NCI-H510A treated with DMSO at 0.1 percent for 48 hours (cell line): ENCODE measurements at regions not wholly inside any gene's neighbourhood (a gene's known extent, or its start where the extent isn't known, plus 50 kb on each side); places are given as distances from the start of the nearest gene placed in this dataset.
"Not testable (repeated sequence)": the region's sequence is repeated elsewhere in the genome, so short reads cannot be mapped to it uniquely, and the experiment has no call there.

Experiments used
- DNase-seq: peaks from one replicate; lab custom pipeline; 2025; lab: John Stamatoyannopoulos, UW

DNA sequence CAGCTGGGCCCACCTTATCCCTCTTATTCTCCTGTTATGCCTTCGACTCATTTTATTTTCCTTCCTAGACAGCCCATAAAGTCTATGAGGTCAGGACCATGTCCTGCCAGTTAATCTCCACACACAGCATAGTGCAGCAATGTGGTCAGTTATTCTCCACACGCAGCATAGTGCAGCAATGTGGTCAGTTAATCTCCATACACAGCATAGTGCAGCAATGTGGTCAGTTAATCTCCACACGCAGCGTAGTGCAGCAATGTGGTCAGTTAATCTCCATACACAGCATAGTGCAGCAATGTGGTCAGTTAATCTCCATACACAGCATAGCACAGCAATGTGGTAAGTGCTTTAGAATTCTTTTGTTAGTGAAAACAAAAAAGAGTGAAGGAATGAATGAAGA is 77.8 kb downstream of the TEX36 start:
- no peak for DNase-seq

DNA sequence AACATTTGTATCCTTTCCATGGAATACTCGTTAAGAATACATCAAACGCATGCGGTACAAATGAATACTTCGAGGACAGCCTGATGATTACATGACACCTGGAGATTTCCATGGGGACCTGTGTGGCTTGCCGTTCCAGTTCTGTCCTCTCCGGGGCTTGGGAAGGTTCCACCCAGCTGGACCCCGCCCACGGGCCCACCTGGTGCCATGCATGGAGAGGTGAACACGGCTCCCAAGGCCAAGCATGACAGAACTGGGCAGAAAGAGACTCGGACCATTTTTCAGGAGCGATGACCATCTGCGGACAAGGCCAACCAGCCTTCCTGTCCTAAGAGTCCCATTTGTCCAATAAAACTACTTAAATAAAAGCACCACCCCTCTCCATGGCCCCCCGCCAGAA is 80.1 kb downstream of the TEX36 start:
- no peak for DNase-seq

DNA sequence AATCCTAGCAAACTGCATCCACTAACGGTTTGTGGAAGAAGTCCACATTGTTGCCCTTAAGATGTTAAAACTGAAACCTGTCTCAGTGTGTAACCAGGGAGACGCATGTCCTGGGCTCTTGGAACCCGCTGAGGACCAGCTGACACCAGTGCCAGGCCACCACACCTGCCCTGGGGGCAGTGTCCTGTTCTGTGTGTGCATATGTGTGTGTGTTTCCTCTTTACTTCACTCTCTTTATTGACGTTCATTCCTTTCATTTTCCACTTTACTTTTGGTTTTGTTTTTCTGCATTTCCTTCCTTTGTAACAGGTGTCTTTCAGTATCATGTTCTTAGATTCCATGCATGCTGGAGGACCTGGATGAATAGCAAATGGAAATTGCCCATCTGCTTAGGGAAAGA is 83.8 kb downstream of the TEX36 start:
- no peak for DNase-seq

DNA sequence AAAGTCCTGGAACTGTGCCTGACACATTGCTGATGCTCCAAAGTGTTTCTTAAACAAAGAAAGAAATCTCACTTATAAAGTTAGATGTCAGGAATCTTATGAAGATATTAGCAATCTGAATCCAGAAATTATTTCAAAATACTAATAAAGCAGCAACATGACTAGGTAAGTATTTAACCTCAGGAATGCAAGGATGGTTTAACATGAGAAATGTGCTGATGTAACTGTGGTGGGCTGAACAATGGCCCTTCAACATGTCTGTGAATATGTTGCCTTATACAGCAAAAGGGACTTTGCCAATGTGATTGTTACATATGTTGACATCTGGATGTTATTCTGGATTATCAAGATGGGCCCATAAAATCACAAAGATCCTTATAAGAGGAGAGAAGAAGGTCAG is 87.1 kb downstream of the TEX36 start:
- DNase-seq, result no peak

DNA sequence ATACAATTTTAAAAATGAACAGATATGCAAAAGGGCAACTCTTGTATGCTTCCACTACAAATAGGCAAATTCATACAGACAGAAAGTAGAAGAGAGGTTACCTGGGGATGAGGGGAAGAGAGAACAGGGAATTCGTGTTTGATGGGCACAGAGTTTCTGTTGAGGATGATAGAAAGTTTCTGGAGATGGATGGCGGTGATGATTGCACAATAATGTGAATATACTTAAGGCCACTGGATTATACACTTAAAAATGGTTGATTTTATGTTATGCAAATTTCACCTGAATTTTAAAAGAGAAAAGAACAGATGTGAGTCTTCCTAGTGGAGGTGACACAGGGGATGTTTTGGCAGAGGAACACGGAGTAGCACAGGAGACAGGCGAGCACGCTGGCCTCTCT is 89.3 kb downstream of the TEX36 start:
- no peak for DNase-seq

DNA sequence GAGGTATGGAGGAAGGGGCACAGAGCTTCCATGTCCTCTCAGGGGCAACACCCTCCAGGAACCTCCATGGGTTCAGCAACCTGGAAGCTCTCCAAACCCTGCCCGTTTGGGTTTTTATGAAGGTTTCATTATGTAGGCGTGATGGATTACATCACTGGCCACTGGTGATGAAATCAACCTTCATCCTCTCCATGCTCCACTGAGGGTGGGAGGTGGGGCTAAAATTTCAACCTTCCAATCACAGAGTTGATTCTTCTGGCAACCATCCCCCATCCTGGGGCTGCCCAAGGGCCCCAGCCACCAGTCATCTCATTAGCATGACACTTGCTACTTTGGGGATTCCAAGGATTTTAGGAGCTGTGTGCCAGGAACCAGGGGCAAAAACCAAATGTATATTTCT is 90.1 kb downstream of the TEX36 start:
- DNase-seq, result no peak

DNA sequence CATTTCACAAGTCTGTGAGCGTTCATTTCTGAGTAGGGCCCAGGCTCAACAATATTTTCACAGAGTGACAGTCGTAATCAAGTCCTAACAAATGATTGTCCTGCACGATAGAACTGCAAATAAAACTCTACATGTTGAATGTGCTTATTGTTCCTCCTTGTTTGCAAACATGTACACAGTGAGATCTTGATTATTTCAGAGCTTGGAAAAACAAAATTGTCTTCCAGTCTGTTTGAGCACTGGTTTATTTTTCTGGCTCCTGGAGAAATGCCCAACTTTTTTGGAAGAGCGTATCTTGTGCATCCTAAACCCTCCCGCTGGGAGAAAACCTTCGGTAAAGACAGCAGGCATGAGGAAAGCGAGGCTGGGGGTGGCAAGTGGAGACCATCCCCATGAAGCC is 91.1 kb downstream of the TEX36 start:
- DNase-seq, result no peak

DNA sequence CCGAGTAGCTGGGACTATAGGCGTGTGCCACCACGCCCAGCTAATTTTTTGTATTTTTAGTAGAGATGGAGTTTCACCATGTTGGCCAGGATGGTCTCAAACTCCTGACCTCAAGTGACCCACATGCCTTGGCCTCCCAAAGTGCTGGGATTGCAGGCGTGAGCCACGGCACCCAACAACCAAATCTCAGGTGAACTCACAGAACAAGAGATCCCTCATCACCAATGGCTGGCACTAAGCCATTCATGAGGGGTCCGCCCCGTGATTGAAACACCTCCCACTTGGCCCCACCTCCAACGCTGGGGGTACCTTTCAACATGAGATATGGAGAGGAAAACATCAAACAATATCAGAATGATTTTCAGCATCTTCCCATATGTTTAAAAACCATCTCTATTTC is 94.2 kb downstream of the TEX36 start:
- not testable (repeated sequence) for DNase-seq

DNA sequence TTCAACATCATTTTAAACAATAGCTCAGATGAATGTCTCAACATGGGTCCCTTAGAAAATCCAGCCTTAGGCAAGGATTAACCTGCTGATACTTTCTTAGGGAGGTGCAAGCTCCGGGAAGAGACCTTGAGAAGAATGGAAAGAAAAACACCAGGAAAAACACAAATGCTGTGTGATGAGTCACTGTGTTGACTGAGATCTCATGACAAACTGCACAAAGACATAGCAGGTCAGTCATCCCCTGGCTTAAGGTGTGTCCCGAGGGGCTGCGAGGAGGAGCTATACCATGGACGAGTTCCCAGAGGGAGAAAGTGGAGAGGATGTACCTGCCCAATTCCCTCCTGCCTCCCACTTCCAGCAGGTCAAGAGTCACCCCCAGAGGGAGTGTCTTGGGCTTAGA is 98.0 kb downstream of the TEX36 start:
- no peak for DNase-seq

DNA sequence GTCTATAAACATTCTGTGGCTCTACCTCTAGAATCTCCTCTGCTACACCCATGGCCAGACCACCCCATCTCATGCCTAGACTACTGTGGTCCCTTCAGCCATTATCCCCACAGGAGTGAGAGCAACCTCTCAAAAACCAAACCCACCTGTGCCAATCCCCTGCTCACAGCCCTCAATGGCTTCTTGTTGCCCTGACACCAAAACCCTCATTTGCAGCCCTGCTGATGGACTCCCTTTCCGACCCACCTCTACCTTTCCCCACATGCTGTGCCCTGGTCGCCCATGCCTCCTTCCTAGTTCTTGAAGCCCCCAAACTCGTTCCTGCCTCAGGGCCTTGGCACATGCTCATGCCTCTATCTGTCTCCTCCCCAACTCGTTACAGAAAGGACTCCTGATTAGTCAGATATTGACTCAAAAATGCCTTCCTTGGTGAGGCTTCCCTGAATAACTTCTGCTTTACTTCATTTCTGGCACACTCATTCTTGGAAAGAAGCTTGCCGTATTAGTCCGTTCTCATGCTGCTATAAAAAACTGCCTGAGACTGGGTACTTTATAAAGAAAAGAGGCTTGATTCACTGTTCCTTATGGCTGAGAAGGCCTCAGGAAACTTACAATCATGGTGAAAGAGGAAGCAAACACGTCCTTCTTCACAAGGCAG is 104.2 kb downstream of the TEX36 start:
- no peak for DNase-seq

DNA sequence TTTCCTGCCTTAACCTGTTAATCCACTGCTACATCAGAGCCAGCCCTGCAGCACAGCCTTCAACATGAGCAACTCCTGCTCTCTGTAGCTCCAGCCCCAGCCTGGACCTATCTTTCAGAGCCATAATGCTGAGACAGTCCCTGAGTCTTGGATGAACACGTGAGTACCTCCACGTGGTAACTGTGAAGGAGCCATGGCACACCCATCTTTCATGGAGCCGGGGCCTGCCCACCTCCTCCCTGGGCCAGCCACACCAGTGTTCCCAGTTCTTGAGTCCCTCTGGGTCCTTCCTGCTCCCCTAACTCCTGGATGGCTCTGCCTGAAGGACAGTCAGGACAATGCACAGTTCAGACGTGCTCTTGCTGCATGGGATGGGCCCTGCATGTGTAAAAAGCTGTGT is 107.1 kb downstream of the TEX36 start:
- DNase-seq, result no peak

DNA sequence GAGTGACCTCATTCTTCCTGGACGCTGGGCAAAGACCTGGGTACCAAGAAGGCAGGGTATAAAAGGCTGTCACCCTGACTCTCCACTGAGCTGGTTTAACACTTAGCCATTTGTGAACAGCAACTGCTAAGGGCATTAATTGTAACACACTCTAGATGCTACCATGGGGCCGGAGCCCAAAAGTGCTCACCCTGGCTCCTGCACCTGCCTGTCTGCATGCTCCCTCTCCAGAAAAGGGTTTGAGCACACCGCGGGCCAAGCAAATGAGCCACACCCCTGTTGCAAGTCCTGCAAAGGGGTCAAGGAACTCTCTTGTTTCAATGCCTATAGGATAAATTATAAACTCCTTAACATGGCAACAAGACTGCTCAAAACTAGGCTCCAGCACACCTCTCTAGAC is 114.8 kb downstream of the TEX36 start:
- DNase-seq, result no peak

DNA sequence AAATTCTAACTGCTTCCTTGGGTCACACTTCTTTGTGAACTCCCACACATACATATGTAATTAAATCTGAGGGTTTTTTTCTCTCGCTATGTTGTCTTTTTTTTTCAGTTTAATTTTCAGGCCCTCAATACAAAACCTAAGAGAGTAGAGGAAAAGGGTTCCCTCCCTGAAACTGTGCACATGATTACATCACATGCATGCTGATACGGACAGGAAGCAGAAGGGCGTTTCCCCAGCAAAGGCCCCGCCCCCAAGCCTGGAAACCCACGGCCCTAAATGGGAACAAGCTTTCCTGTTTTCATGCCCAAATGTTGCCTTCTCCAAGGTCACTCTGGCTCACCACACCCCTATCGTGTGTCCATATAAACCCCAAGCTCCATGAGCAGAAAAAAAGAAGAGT is 115.4 kb downstream of the TEX36 start:
- DNase-seq, result no peak

DNA sequence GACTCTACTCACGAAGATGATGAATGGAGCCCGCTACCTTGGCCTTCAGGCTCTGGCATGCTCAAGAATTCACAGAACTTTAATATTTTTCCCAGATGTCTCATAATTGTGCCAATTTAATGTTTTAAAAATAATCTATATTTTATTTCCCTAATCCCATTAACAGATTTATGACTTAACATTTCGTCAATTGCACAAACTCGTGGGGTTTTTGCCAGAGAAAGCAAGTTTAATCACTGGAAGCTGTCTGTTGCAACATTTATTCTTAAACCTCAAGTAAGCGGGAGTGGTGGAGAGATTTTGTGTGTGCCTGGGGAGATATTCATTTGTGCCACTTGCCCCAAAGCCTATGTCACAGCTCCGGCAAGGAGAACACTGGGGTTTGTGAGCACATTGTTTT is 117.9 kb downstream of the TEX36 start:
- DNase-seq, result no peak

DNA sequence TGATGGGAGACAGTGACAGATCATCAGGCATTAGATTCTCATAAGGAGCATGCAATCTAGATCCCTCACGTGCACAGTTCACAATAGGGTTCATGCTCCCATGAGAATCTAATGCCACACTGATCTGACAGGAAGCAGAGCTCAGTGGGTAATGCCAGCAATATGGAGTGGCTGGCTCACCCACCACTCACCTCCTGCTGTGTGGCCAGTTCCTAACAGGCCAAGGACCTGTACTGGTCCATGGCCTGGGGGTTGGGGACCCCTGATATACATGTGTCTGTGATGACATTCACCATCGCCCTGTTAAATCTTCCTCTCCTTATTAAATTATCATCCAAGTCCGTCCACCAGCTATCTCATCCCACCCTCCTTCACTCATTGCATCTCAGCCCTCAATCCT is 118.4 kb downstream of the TEX36 start:
- DNase-seq, result no peak

DNA sequence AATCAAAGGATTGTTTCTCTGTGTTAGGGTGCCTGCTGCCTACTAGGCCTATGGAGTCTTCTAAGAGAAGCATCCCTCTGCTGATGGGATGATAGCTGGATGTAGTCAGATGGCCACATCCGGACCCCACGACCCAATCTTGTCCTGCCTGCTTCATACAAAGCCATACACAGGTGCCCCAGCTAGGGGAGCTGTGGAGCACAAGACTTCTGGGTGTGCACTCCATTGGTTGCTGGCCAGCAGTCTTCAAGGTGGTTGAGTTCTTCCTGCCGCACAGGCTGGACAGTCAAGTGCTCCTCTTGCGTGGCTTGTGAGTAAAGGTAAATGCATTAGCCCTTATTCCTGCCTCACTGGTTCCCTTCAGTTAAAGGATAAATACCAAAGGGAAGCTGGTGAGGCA is 120.2 kb downstream of the TEX36 start:
- no peak for DNase-seq

DNA sequence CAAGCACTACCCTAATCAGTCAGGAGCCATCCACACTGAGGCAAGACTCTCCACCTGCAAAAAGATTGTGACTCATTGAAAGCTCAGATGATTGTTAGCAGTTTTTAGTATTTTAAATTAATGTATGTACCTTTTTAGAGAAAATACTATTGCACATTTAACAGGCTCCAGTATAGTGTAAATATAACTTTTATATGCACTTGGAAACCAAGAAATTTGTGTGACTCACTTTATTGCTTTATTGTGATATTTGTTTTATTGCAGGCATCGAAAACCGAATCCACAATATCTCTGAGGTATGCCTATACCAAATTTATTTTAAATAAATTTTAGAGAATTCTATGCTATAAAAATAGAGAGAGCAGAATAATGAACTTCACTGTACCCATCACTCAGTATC is 122.0 kb downstream of the TEX36 start:
- DNase-seq, result no peak

DNA sequence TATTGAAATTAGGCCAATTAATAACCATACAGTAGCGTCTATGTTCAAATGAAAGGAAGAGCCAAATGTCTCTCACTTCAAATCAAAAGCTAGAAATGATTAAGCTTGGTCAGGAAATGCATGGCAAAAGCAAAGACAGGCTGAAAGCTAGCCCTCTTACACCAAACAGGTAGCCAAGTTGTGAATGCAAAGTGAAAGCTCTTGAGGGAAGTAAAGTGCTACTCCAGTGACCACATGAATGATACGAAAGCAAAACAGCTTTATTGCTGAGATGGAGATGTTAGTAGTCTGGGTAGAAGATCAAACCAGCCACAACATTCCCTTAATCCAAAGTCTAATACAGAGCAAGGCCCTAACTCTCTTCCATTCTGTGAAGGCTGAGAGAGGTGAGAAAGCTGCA is 123.8 kb downstream of the TEX36 start:
- peak; percentile 80 for DNase-seq

DNA sequence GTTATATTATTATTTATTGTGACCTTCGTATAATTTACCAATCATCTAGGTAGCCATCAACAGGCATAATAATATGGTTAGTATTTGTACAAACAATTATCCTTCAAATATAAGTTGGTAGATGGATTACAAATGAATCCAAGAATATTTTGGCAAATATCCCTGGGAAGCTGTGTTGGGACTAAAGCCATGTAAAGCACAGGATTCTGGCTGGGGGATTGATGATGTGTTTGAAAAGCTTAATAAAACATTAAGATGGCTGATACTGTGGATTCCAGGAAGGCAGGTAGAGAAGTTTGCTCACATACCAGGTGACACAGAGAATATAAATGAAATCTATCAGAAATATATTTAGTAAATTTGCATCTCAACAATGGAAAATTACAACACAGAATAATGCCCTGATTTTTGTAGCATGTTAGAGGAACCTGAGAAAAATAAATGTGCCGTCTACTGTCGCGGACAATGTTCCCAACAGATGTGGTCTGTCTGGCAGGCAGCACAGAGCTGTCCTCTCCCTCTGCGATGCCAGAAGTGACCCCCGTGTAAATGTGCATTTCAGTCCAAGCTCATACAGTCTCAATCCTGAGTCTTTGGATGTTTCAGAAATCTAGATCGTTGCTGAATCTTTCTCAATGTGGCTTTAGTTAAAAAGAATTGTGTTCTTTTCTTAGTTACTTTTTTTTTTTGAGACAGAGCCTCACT is 125.0 kb downstream of the TEX36 start:
- DNase-seq, result no peak

DNA sequence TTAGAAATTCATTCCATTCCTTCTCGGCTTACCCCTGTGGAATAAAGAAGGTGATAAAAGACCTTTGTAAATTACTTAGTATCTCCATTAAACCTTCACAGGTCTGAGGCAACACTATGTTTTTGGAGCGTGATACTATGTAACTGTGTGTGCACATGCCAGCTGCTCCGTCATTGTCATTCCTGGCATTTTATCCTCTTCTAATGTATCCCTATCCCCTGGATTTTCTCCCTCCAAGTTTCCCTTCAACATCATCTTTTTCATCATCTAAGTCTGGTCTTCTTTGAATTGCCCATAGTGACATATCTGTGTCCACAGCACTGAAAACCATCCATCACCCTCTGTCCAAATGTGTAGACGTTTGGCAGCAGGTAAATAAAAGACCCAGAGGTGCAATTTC is 125.7 kb downstream of the TEX36 start:
- DNase-seq, result no peak

DNA sequence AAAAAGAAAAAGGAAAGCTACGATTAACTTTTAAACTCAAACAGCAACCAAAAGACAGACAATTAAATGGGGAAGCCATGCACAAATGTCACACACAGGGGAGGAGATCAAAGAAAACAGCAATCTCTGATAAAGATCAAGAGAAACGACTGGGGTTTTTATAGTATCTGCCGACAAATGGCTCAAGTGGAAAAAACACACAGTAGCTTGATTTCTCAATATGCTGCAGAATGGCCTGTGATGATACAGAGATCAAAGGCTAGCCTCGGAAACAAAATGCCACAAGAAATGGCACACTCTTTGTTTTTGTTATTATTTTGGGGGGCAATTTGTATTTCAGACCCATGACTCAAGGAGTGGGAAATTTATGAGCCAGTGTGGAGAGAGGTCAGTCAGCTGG is 126.1 kb downstream of the TEX36 start:
- DNase-seq, result no peak

DNA sequence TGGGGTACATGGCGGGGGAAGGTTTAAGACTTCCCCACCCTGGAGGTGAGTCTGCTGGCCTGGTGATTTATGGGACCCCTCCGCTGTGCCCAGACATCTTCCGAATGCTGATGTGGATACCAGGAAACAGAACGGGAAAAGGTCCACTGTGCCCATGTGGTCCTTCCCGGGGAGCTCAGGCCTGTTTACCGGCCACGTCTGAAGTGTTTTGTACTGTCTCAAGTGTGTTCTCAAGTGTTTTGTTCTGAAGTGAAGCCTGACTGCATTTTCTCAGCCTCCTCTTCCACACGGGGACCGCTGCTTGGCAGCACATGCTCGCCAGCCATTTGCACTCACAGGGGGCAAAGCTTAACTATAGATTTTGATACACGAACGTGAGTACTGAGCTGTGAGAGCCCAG is 127.2 kb downstream of the TEX36 start:
- no peak for DNase-seq

DNA sequence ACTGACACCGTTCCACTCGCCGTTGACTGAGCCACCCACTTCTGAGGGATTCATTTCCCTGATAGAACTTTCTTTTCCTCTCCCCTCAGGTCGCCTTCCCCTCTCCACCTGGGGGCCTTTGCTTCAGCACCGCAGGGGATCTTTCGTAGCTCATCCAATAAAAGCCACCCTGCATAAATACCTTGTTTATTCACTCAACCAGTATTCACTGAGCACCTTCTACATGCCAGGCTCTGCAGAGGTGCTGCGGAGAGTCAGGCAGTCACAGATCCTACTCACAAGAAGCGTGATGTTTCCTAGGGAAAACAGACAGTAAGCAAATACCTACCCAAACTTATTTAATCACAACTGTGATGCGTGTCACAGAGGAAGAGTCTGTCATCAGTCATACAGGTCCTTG is 127.7 kb downstream of the TEX36 start:
- no peak for DNase-seq

DNA sequence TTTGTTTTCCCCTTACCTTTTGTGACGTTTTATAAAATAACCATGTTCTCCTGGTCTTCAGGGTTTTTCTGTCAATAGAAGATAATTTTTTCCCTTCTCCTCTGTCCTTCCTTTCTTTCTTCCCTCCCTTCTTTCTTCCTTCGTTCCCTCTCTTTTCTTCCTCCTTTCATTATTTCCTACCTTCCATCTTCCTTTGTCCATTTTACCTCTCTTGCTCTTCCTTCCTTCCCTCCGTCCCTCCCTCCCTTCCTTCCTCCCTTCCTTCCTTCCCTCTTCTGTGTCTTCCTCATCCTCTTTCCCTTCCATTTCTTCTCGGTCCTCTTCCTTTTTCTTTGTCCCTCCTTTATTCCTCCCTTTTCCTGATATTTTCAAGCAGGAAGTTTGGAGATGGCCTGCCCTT is 128.2 kb downstream of the TEX36 start:
- DNase-seq, result no peak
